ENCODE measurements at regions not wholly inside any gene's neighbourhood (a gene's known extent, or its start where the extent isn't known, plus 50 kb on each side); places are given as distances from the start of the nearest gene placed in this dataset.

- Histone ChIP-seq H3K4me1 (ENCODE audit: insufficient read depth, low read length) (no peaks in the 10 kb centered on the region), H3K27me3 (ENCODE audit: insufficient read depth, low read length, poor library complexity, severe bottlenecking) (no peaks in the 10 kb centered on the region), H3K9me3 (ENCODE audit: low read length) (no peaks in the 10 kb centered on the region), H3K27ac (ENCODE audit: low read depth, low read length) (no peak overlapping the region), H3K36me3 (ENCODE audit: insufficient read depth, low read length) (no peaks in the 10 kb centered on the region), H3K4me3 (ENCODE audit: low read length) (no peak overlapping the region)
- H3K9me3 Mint-ChIP-seq = peaks cover 0 to 16% (median 6%) of the 10 kb centered on the region in 5 donors
- H3K27ac Mint-ChIP-seq = no peak overlapping the region
- POLR2A ChIA-PET = no interaction called here
- H3K4me3 Mint-ChIP-seq = no peak overlapping the region
- DNase-seq = no peak
- H3K4me1 Mint-ChIP-seq = no peaks in the 10 kb centered on the region
- no peaks in the 10 kb centered on the region for H3K27me3 Mint-ChIP-seq
- CTCF ChIA-PET = no interaction called here
- no peaks in the 10 kb centered on the region for H3K36me3 Mint-ChIP-seq
Observed at GRCh38 chr18:43559507-43559906, 282.2 kb upstream of the SYT4 start.

- no peak overlapping the region for H3K27ac Mint-ChIP-seq
- H3K9me3 Mint-ChIP-seq = peaks cover 0 to 2% (median 0%) of the 10 kb centered on the region in 5 donors
- H3K27me3 ChIP-seq (ENCODE audit: insufficient read depth, low read length, poor library complexity, severe bottlenecking) = no peaks in the 10 kb centered on the region
- POLR2A ChIA-PET = no interaction called here
- no peak for DNase-seq
- H3K4me1 Mint-ChIP-seq = no peaks in the 10 kb centered on the region
- no peaks in the 10 kb centered on the region for H3K36me3 Mint-ChIP-seq
- H3K36me3 ChIP-seq (ENCODE audit: insufficient read depth, low read length) = no peaks in the 10 kb centered on the region
- no peaks in the 10 kb centered on the region for H3K27me3 Mint-ChIP-seq
- H3K4me3 ChIP-seq (ENCODE audit: low read length) = no peak overlapping the region
- CTCF ChIA-PET = no interaction called here
- no peak overlapping the region for H3K4me3 Mint-ChIP-seq
- H3K9me3 ChIP-seq (ENCODE audit: low read length) = no peaks in the 10 kb centered on the region
- no peaks in the 10 kb centered on the region for H3K4me1 ChIP-seq (ENCODE audit: insufficient read depth, low read length)
- no peak overlapping the region for H3K27ac ChIP-seq (ENCODE audit: low read depth, low read length)
Observed at GRCh38 chr18:43563780-43564179, 286.5 kb upstream of the SYT4 start.

- H3K4me3 ChIP-seq (ENCODE audit: low read length) = no peak overlapping the region
- no peaks in the 10 kb centered on the region for H3K4me1 ChIP-seq (ENCODE audit: insufficient read depth, low read length)
- Mint-ChIP-seq H3K4me1 (no peaks in the 10 kb centered on the region), H3K27me3 (no peaks in the 10 kb centered on the region), H3K4me3 (no peak overlapping the region), H3K36me3 (no peaks in the 10 kb centered on the region), H3K9me3 (peaks cover 0 to 3% (median 0%) of the 10 kb centered on the region in 5 donors), H3K27ac (no peak overlapping the region)
- no peak overlapping the region for H3K27ac ChIP-seq (ENCODE audit: low read depth, low read length)
- ChIA-PET CTCF (interaction anchor here (1.6 kb wide), 1 partner anchor 18 kb away, joined by 4 read pairs; no protein-coding TSS in a partner anchor), POLR2A (no interaction called here)
- no peaks in the 10 kb centered on the region for H3K9me3 ChIP-seq (ENCODE audit: low read length)
- H3K27me3 ChIP-seq (ENCODE audit: insufficient read depth, low read length, poor library complexity, severe bottlenecking) = no peaks in the 10 kb centered on the region
- no peak for DNase-seq
- H3K36me3 ChIP-seq (ENCODE audit: insufficient read depth, low read length) = no peaks in the 10 kb centered on the region
Observed at GRCh38 chr18:43570593-43570992, 293.3 kb upstream of the SYT4 start.

- Histone ChIP-seq H3K9me3 (ENCODE audit: low read length) (no peaks in the 10 kb centered on the region), H3K27ac (ENCODE audit: low read depth, low read length) (no peak overlapping the region), H3K36me3 (ENCODE audit: insufficient read depth, low read length) (no peaks in the 10 kb centered on the region), H3K4me3 (ENCODE audit: low read length) (no peak overlapping the region), H3K27me3 (ENCODE audit: insufficient read depth, low read length, poor library complexity, severe bottlenecking) (no peaks in the 10 kb centered on the region), H3K4me1 (ENCODE audit: insufficient read depth, low read length) (no peaks in the 10 kb centered on the region)
- no peak for DNase-seq
- ChIA-PET POLR2A (no interaction called here), CTCF (interaction anchor here (1.6 kb wide), 1 partner anchor 17 kb away, joined by 4 read pairs; no protein-coding TSS in a partner anchor)
- Mint-ChIP-seq H3K27ac (no peak overlapping the region), H3K27me3 (no peaks in the 10 kb centered on the region), H3K36me3 (no peaks in the 10 kb centered on the region), H3K4me3 (no peak overlapping the region), H3K9me3 (peaks cover 0 to 3% (median 0%) of the 10 kb centered on the region in 5 donors), H3K4me1 (no peaks in the 10 kb centered on the region)
Observed at GRCh38 chr18:43571078-43571689, 293.9 kb upstream of the SYT4 start.

- POLR2A ChIA-PET = no interaction called here
- H3K36me3 Mint-ChIP-seq = no peaks in the 10 kb centered on the region
- H3K9me3 ChIP-seq (ENCODE audit: low read length) = no peaks in the 10 kb centered on the region
- DNase-seq = no peak
- H3K27ac ChIP-seq (ENCODE audit: low read depth, low read length) = no peak overlapping the region
- no peaks in the 10 kb centered on the region for H3K36me3 ChIP-seq (ENCODE audit: insufficient read depth, low read length)
- no peak overlapping the region for H3K27ac Mint-ChIP-seq
- H3K4me1 ChIP-seq (ENCODE audit: insufficient read depth, low read length) = no peaks in the 10 kb centered on the region
- no peaks in the 10 kb centered on the region for H3K4me1 Mint-ChIP-seq
- H3K9me3 Mint-ChIP-seq = peaks cover 0 to 3% (median 0%) of the 10 kb centered on the region in 5 donors
- H3K4me3 Mint-ChIP-seq = no peak overlapping the region
- H3K4me3 ChIP-seq (ENCODE audit: low read length) = no peak overlapping the region
- no peaks in the 10 kb centered on the region for H3K27me3 ChIP-seq (ENCODE audit: insufficient read depth, low read length, poor library complexity, severe bottlenecking)
- H3K27me3 Mint-ChIP-seq = no peaks in the 10 kb centered on the region
- CTCF ChIA-PET = interaction anchor here (1.6 kb wide), 1 partner anchor 16 kb away, joined by 4 read pairs; no protein-coding TSS in a partner anchor
Observed at GRCh38 chr18:43572163-43572562, 294.9 kb upstream of the SYT4 start.

GRCh38 chr18:43574974-43575373 lies 297.7 kb upstream of the SYT4 start:
- POLR2A ChIA-PET = no interaction called here
- CTCF ChIA-PET = no interaction called here
- H3K36me3 ChIP-seq (ENCODE audit: insufficient read depth, low read length) = no peaks in the 10 kb centered on the region
- Mint-ChIP-seq H3K4me3 (no peak overlapping the region), H3K9me3 (peaks cover 0 to 3% (median 0%) of the 10 kb centered on the region in 5 donors), H3K27ac (no peak overlapping the region), H3K36me3 (no peaks in the 10 kb centered on the region), H3K27me3 (no peaks in the 10 kb centered on the region), H3K4me1 (no peaks in the 10 kb centered on the region)
- no peak overlapping the region for H3K27ac ChIP-seq (ENCODE audit: low read depth, low read length)
- no peak for DNase-seq
- no peaks in the 10 kb centered on the region for H3K9me3 ChIP-seq (ENCODE audit: low read length)
- H3K4me3 ChIP-seq (ENCODE audit: low read length) = no peak overlapping the region
- H3K27me3 ChIP-seq (ENCODE audit: insufficient read depth, low read length, poor library complexity, severe bottlenecking) = no peaks in the 10 kb centered on the region
- H3K4me1 ChIP-seq (ENCODE audit: insufficient read depth, low read length) = no peaks in the 10 kb centered on the region

GRCh38 chr18:43578211-43578610 lies 300.9 kb upstream of the SYT4 start:
- Histone ChIP-seq H3K36me3 (ENCODE audit: insufficient read depth, low read length) (no peaks in the 10 kb centered on the region), H3K27me3 (ENCODE audit: insufficient read depth, low read length, poor library complexity, severe bottlenecking) (no peaks in the 10 kb centered on the region), H3K9me3 (ENCODE audit: low read length) (no peaks in the 10 kb centered on the region), H3K4me1 (ENCODE audit: insufficient read depth, low read length) (no peaks in the 10 kb centered on the region), H3K4me3 (ENCODE audit: low read length) (no peak overlapping the region), H3K27ac (ENCODE audit: low read depth, low read length) (no peak overlapping the region)
- Mint-ChIP-seq H3K27ac (no peak overlapping the region), H3K27me3 (no peaks in the 10 kb centered on the region), H3K36me3 (no peaks in the 10 kb centered on the region), H3K4me1 (no peaks in the 10 kb centered on the region), H3K4me3 (no peak overlapping the region), H3K9me3 (peaks cover 0 to 3% (median 0%) of the 10 kb centered on the region in 5 donors)
- POLR2A ChIA-PET = no interaction called here
- CTCF ChIA-PET = no interaction called here
- DNase-seq = no peak

GRCh38 chr18:43578706-43579105 lies 301.4 kb upstream of the SYT4 start:
- no peak overlapping the region for H3K4me3 Mint-ChIP-seq
- no peaks in the 10 kb centered on the region for H3K27me3 Mint-ChIP-seq
- no peak for DNase-seq
- no peak overlapping the region for H3K27ac Mint-ChIP-seq
- H3K27ac ChIP-seq (ENCODE audit: low read depth, low read length) = no peak overlapping the region
- no peaks in the 10 kb centered on the region for H3K4me1 ChIP-seq (ENCODE audit: insufficient read depth, low read length)
- H3K9me3 Mint-ChIP-seq = peaks cover 0 to 6% (median 0%) of the 10 kb centered on the region in 5 donors
- H3K27me3 ChIP-seq (ENCODE audit: insufficient read depth, low read length, poor library complexity, severe bottlenecking) = no peaks in the 10 kb centered on the region
- ChIA-PET POLR2A (no interaction called here), CTCF (no interaction called here)
- no peaks in the 10 kb centered on the region for H3K36me3 ChIP-seq (ENCODE audit: insufficient read depth, low read length)
- H3K4me1 Mint-ChIP-seq = no peaks in the 10 kb centered on the region
- H3K4me3 ChIP-seq (ENCODE audit: low read length) = no peak overlapping the region
- H3K36me3 Mint-ChIP-seq = no peaks in the 10 kb centered on the region
- H3K9me3 ChIP-seq (ENCODE audit: low read length) = no peaks in the 10 kb centered on the region

Measured in CD8-positive, alpha-beta memory T cell (primary cell).